Neutrophil (primary cell): ENCODE measurements at regions not wholly inside any gene's neighbourhood (a gene's known extent, or its start where the extent isn't known, plus 50 kb on each side); places are given as distances from the start of the nearest gene placed in this dataset.

Experiments used
- H3K27ac ChIP-seq: fragments of 200-600 bp; sonication (generic); 2 replicates; pipeline ENCODE4 v1.5.1; 2016; ENCODE audit warnings: mild to moderate bottlenecking, moderate library complexity
- H3K27me3 ChIP-seq: fragments of 200-600 bp; sonication (generic); 2 replicates; pipeline ENCODE4 v1.6.0; 2016; ENCODE audit warnings: mild to moderate bottlenecking
- H3K36me3 ChIP-seq: fragments of 200-600 bp; sonication (generic); 2 replicates; pipeline ENCODE4 v1.5.1; 2017
- H3K4me1 ChIP-seq, 2 experiments: fragments of 200-600 bp in 1 of 2; sonication (generic) in 1 of 2; 1 replicate in 1 of 2; 2 replicates in 1 of 2; pipeline versions ENCODE4 v1.5.1 to v1.6.1; 2013 to 2016; ENCODE audit warnings: low read depth in 1 of 2, low read length in 1 of 2, mild to moderate bottlenecking in 1 of 2, moderate library complexity in 1 of 2; ENCODE audit not compliant: control insufficient read depth in 1 of 2, insufficient read depth in 1 of 2
- H3K4me3 ChIP-seq, 2 experiments: fragments of 200-600 bp in 1 of 2; sonication (generic) in 1 of 2; 1 replicate in 1 of 2; 2 replicates in 1 of 2; pipeline ENCODE4 v1.5.1; 2013 to 2016; ENCODE audit warnings: low read depth in 1 of 2, low read length in 1 of 2, mild to moderate bottlenecking in 1 of 2, moderate library complexity in 1 of 2
- H3K9me3 ChIP-seq: fragments of 200-600 bp; sonication (generic); 2 replicates; pipeline ENCODE4 v1.5.1; 2016
- CTCF ChIP-seq: fragments of 200-600 bp; sonication (generic); IDR thresholded peaks from 2 replicates; pipeline ENCODE4 v1.5.1; 2016; ENCODE audit warnings: antibody characterized with exemption

- Histone ChIP-seq H3K27me3 (no peaks in the 10 kb centered on the region), H3K4me3 (no peak overlapping the region), H3K27ac (no peak overlapping the region), H3K36me3 (no peaks in the 10 kb centered on the region), H3K9me3 (no peaks in the 10 kb centered on the region), H3K4me1 (no peaks in the 10 kb centered on the region)
- TF ChIP-seq CTCF = no peak
These were observed 130.9 kb downstream of the NMUR2 start for GRCh38 chr5:152274224-152274623.

GRCh38 chr5:152271420-152271819, 133.7 kb downstream of the NMUR2 start:
- Histone ChIP-seq H3K4me1 (no peaks in the 10 kb centered on the region), H3K36me3 (no peaks in the 10 kb centered on the region), H3K27ac (no peak overlapping the region), H3K27me3 (no peaks in the 10 kb centered on the region), H3K9me3 (no peaks in the 10 kb centered on the region), H3K4me3 (no peak overlapping the region)
- TF ChIP-seq CTCF = no peak

GRCh38 chr5:152270096-152270495, 135.0 kb downstream of the NMUR2 start:
- Histone ChIP-seq H3K27me3 (no peaks in the 10 kb centered on the region), H3K4me1 (no peaks in the 10 kb centered on the region)

GRCh38 chr5:152269533-152269932, 135.5 kb downstream of the NMUR2 start:
- H3K9me3 ChIP-seq = no peaks in the 10 kb centered on the region
- H3K27me3 ChIP-seq = no peaks in the 10 kb centered on the region
- H3K4me1 ChIP-seq = no peaks in the 10 kb centered on the region
- no peaks in the 10 kb centered on the region for H3K36me3 ChIP-seq
- no peak overlapping the region for H3K4me3 ChIP-seq
- no peak for TF ChIP-seq CTCF
- H3K27ac ChIP-seq = no peak overlapping the region

More at GRCh38 chr5:152270096-152270495, 135.0 kb downstream of the NMUR2 start:
- Histone ChIP-seq H3K27ac (no peak overlapping the region), H3K9me3 (no peaks in the 10 kb centered on the region), H3K4me3 (no peak overlapping the region), H3K36me3 (no peaks in the 10 kb centered on the region)
- TF ChIP-seq CTCF = no peak

GRCh38 chr5:152264645-152265254, 140.3 kb downstream of the NMUR2 start:
- TF ChIP-seq CTCF = no peak
- Histone ChIP-seq H3K4me3 (no peak overlapping the region), H3K27ac (no peak overlapping the region), H3K27me3 (no peaks in the 10 kb centered on the region), H3K4me1 (no peaks in the 10 kb centered on the region), H3K36me3 (no peaks in the 10 kb centered on the region), H3K9me3 (no peaks in the 10 kb centered on the region)

GRCh38 chr5:152262667-152263066, 142.4 kb downstream of the NMUR2 start:
- H3K27ac ChIP-seq = no peak overlapping the region
- no peaks in the 10 kb centered on the region for H3K4me1 ChIP-seq
- H3K27me3 ChIP-seq = no peaks in the 10 kb centered on the region
- no peak for TF ChIP-seq CTCF
- no peak overlapping the region for H3K4me3 ChIP-seq
- H3K36me3 ChIP-seq = no peaks in the 10 kb centered on the region
- H3K9me3 ChIP-seq = no peaks in the 10 kb centered on the region
